Panc1 (cell line): ENCODE measurements at regions not wholly inside any gene's neighbourhood (a gene's known extent, or its start where the extent isn't known, plus 50 kb on each side); places are given as distances from the start of the nearest gene placed in this dataset.

Experiments used
- ATAC-seq: fragments of 200-7000 bp; cut with Tn5 transposase; 2 replicates; pipeline ENCODE4 v1.9.1; 2020; ENCODE audit warnings: mild to moderate bottlenecking, moderate library complexity
- BruUV-seq: library from RNA; stranded (reverse); fragments of 400-500 nt; replicated peaks from 2 replicates; lab custom pipeline; 2021; lab: Mats Ljungman, UMichigan
- CTCF ChIA-PET: fragments of 300-600 bp; sonication (Branson Sonifier 250); formaldehyde crosslinking; loops from one replicate; lab custom pipeline; 2022; ENCODE audit warnings: antibody characterized with exemption; lab: Charles Lee
- POLR2A ChIA-PET: fragments of 300-600 bp; sonication (Branson Sonifier 250); formaldehyde crosslinking; loops from one replicate; lab custom pipeline; 2022; ENCODE audit warnings: antibody characterized with exemption; lab: Charles Lee
- DNase-seq: peaks from one replicate; pipeline ENCODE4 v3.0.0-alpha.2; 2010; ENCODE audit warnings: low read depth, low spot score
- H3K27ac ChIP-seq: 2 replicates; pipeline ENCODE4 v1.5.1; 2011; ENCODE audit warnings: mild to moderate bottlenecking, low read length, inconsistent platforms
- H3K27me3 ChIP-seq: fragments of 200-500 bp; sonication (Bioruptor generic); 2 replicates; pipeline ENCODE4 v1.6.0; 2014; ENCODE audit warnings: low read length, inconsistent platforms; ENCODE audit not compliant: control insufficient read depth, insufficient read depth
- H3K36me3 ChIP-seq: fragments of 200-500 bp; sonication (Bioruptor generic); 2 replicates; pipeline ENCODE4 v1.5.1; 2014; ENCODE audit warnings: inconsistent platforms, mild to moderate bottlenecking, low read length, moderate library complexity; ENCODE audit not compliant: control insufficient read depth, insufficient read depth
- H3K4me1 ChIP-seq: 2 replicates; pipeline ENCODE4 v1.5.1; 2011; ENCODE audit warnings: inconsistent platforms, mild to moderate bottlenecking, low read length, moderate library complexity; ENCODE audit not compliant: control insufficient read depth, insufficient read depth
- H3K4me3 ChIP-seq, 2 experiments: 2 replicates each; pipeline ENCODE4 v1.5.1; 2011 to 2012; ENCODE audit warnings: low read depth in 2 of 2, low read length in 2 of 2, mild to moderate bottlenecking in 2 of 2, inconsistent platforms in 1 of 2, moderate library complexity in 1 of 2
- H3K9me3 ChIP-seq: fragments of 200-500 bp; sonication (Bioruptor generic); 2 replicates; pipeline ENCODE4 v1.5.1; 2014; ENCODE audit warnings: low read depth, mild to moderate bottlenecking, inconsistent platforms, low read length, moderate library complexity; ENCODE audit not compliant: control insufficient read depth, insufficient read depth
- POLR2AphosphoS5 ChIP-seq: IDR thresholded peaks from 2 replicates; pipeline ENCODE4 v1.6.1; 2012; ENCODE audit warnings: mild to moderate bottlenecking, low read depth, low read length, moderate library complexity
- SIN3A ChIP-seq: IDR thresholded peaks from 2 replicates; pipeline ENCODE4 v1.6.1; 2012; ENCODE audit warnings: low read depth, mild to moderate bottlenecking, low read length, moderate library complexity, borderline replicate concordance; ENCODE audit not compliant: insufficient read depth
- TCF7L2 ChIP-seq: IDR thresholded peaks from 2 replicates; pipeline ENCODE4 v1.6.1; 2011; ENCODE audit warnings: mild to moderate bottlenecking, low read depth, low read length, inconsistent platforms
- in situ Hi-C: cut with HindIII; loops from 2 replicates; pipeline ENCODE4 v1.10.0; 2016; ENCODE audit warnings: low sequenced_read_pairs, low pct_unique_long_range_greater_than_20kb
- intact Hi-C: fragments of 100-400 bp; cut with micrococcal nuclease; formaldehyde crosslinking; loops from one replicate; pipeline ENCODE4 v1.10.0; 2022; ENCODE audit not compliant: unreplicated experiment
- TF ChIP-seq, protein P1 (sequence below): fragments of 450-650 bp; IDR thresholded peaks from 2 replicates; pipeline ENCODE4 v1.5.1; 2017; ENCODE audit warnings: mild to moderate bottlenecking
- TF ChIP-seq, protein P2 (sequence below), 2 experiments: IDR thresholded peaks; 2 replicates each; pipeline ENCODE4 v1.6.1; 2011 to 2012; ENCODE audit warnings: low read depth in 2 of 2, control low read depth in 1 of 2, low read length in 1 of 2, mild to moderate bottlenecking in 1 of 2, moderate library complexity in 1 of 2; ENCODE audit not compliant: insufficient read depth in 1 of 2

DNA sequence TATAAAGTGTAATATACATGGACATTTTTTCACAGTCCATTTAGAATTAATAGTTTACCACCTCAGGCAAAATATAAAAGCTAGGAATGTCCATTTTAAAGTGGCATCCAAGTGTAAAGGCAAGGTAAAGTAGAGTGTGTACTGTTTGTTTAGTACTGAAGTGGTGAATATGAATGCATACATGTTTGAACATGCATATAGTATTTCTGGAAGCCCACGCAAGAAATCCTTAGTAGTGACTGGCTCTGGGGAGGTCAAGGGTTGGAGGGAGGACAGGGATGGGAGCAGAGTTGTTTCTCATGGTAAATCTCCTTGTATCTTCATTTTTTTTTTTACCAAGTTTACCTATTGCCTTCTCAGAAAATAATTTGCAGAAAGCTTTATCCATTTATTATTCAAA is 129.2 kb downstream of the UNC5CL start:
- BruUV-seq = no TSS peak
- CTCF ChIA-PET = no interaction called here
- TF ChIP-seq SIN3A (no peak), POLR2AphosphoS5 (no peak), TCF7L2 (no peak)
- TF ChIP-seq, protein P1, sequence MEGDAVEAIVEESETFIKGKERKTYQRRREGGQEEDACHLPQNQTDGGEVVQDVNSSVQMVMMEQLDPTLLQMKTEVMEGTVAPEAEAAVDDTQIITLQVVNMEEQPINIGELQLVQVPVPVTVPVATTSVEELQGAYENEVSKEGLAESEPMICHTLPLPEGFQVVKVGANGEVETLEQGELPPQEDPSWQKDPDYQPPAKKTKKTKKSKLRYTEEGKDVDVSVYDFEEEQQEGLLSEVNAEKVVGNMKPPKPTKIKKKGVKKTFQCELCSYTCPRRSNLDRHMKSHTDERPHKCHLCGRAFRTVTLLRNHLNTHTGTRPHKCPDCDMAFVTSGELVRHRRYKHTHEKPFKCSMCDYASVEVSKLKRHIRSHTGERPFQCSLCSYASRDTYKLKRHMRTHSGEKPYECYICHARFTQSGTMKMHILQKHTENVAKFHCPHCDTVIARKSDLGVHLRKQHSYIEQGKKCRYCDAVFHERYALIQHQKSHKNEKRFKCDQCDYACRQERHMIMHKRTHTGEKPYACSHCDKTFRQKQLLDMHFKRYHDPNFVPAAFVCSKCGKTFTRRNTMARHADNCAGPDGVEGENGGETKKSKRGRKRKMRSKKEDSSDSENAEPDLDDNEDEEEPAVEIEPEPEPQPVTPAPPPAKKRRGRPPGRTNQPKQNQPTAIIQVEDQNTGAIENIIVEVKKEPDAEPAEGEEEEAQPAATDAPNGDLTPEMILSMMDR = no peak
- TF ChIP-seq, protein P2, sequence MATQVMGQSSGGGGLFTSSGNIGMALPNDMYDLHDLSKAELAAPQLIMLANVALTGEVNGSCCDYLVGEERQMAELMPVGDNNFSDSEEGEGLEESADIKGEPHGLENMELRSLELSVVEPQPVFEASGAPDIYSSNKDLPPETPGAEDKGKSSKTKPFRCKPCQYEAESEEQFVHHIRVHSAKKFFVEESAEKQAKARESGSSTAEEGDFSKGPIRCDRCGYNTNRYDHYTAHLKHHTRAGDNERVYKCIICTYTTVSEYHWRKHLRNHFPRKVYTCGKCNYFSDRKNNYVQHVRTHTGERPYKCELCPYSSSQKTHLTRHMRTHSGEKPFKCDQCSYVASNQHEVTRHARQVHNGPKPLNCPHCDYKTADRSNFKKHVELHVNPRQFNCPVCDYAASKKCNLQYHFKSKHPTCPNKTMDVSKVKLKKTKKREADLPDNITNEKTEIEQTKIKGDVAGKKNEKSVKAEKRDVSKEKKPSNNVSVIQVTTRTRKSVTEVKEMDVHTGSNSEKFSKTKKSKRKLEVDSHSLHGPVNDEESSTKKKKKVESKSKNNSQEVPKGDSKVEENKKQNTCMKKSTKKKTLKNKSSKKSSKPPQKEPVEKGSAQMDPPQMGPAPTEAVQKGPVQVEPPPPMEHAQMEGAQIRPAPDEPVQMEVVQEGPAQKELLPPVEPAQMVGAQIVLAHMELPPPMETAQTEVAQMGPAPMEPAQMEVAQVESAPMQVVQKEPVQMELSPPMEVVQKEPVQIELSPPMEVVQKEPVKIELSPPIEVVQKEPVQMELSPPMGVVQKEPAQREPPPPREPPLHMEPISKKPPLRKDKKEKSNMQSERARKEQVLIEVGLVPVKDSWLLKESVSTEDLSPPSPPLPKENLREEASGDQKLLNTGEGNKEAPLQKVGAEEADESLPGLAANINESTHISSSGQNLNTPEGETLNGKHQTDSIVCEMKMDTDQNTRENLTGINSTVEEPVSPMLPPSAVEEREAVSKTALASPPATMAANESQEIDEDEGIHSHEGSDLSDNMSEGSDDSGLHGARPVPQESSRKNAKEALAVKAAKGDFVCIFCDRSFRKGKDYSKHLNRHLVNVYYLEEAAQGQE (IDR thresholded peaks at IDR 0.05; ENCODE audit: insufficient read depth in 1 of 2, low read depth in 2 of 2, low read length in 1 of 2) = no peak
- Histone ChIP-seq H3K4me3 (no peak overlapping the region), H3K27ac (peak overlapping the region; percentile 85; the same call in 1 of the 2 replicates), H3K9me3 (no peaks in the 10 kb centered on the region), H3K36me3 (no peaks in the 10 kb centered on the region), H3K27me3 (no peaks in the 10 kb centered on the region), H3K4me1 (peaks cover 39% of the 10 kb centered on the region)
- in situ Hi-C loops = no loop called here
- intact Hi-C loops = loop anchor here (5.0 kb wide), 1 partner anchor 97 kb away; no protein-coding TSS in a partner anchor
- DNase-seq (no peak), ATAC-seq (no peak)
- POLR2A ChIA-PET = no interaction called here

DNA sequence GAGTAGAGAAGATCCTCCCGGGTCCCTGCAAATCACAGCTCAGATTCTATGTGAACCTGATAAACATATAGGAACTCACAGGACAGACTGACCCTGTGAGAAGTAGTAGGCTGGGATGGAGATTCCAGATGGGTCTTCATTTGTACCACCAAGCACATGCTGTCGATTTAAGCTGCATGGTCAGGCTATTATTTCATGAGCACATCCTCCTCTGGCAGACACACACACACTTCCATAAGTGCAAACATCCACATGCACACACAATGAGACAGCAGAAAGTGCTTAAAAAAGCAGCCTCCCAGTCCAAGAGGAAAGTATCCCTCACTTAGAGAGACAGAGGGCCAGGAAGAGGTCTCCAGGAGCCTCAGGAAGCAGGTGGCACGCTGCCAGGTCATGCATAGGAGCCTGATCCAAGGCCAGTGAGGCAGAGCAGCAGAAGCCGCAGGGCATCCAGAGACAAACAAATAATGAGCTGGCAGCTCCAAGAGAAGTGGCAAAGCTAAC is 131.8 kb downstream of the UNC5CL start:
- ATAC-seq (peak; percentile 91), DNase-seq (peak; percentile 65)
- peaks cover 33% of the 10 kb centered on the region for H3K4me1 ChIP-seq
- intact Hi-C loops (loop anchor here (5.0 kb wide), 1 partner anchor 100 kb away; no protein-coding TSS in a partner anchor), in situ Hi-C loops (no loop called here)
- no peak overlapping the region for H3K4me3 ChIP-seq
- H3K27me3 ChIP-seq = no peaks in the 10 kb centered on the region
- H3K27ac ChIP-seq = peak overlapping the region; percentile 85
- ChIA-PET POLR2A (interaction anchor here (0.6 kb wide), 1 partner anchor 165 kb away, joined by 3 read pairs; the partner anchor contains the start of gene NFYA), CTCF (no interaction called here)
- TF ChIP-seq POLR2AphosphoS5 (peak; percentile 52; the same call in 1 of the 2 replicates), TCF7L2 (no peak)
- no peaks in the 10 kb centered on the region for H3K36me3 ChIP-seq
- BruUV-seq = no TSS peak
- no peaks in the 10 kb centered on the region for H3K9me3 ChIP-seq

DNA sequence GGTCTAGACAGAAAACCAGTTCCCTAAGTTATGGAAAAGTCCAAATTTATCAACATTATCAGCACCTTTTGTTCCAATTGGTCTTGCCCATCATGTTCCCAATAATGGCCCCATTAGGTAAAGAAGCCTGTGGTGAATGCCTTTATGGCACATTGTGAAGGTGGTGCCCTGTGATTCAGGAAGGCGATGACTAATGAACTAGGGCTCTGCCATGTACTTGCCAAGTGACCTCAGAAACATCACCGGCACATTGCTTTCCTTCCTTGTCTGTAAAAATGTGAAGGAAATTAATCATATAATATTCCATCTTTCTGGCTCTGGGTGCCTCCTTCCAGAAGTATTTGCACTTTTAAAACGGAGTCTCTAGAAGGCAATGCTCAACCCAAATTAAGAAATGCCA is 132.3 kb downstream of the UNC5CL start:
- Histone ChIP-seq H3K36me3 (no peaks in the 10 kb centered on the region), H3K4me1 (peaks cover 33% of the 10 kb centered on the region), H3K4me3 (no peak overlapping the region), H3K9me3 (no peaks in the 10 kb centered on the region), H3K27ac (peak overlapping the region; percentile 85), H3K27me3 (no peaks in the 10 kb centered on the region)
- BruUV-seq = no TSS peak
- no peak for TF ChIP-seq TCF7L2
- TF ChIP-seq, protein P2 (IDR thresholded peaks at IDR 0.05; ENCODE audit: insufficient read depth in 1 of 2, low read depth in 2 of 2, low read length in 1 of 2) = no peak
- no peak for TF ChIP-seq SIN3A
- TF ChIP-seq, protein P1 = no peak
- TF ChIP-seq POLR2AphosphoS5 = no peak
- ChIA-PET POLR2A (no interaction called here), CTCF (no interaction called here)
- intact Hi-C loops = loop anchor here (5.0 kb wide), 1 partner anchor 101 kb away; no protein-coding TSS in a partner anchor
- peak; percentile 87 for ATAC-seq
- in situ Hi-C loops = no loop called here
- DNase-seq = peak; percentile 59
